Neuronal stem cell (in vitro differentiated cells): ENCODE measurements at regions not wholly inside any gene's neighbourhood (a gene's known extent, or its start where the extent isn't known, plus 50 kb on each side); places are given as distances from the start of the nearest gene placed in this dataset.

Experiments used
- DNase-seq: peaks from one replicate; pipeline ENCODE4 v3.0.0-alpha.2; 2013; ENCODE audit warnings: low spot score
- H2AFZ ChIP-seq: one replicate; pipeline ENCODE4 v1.6.1; 2013; ENCODE audit warnings: mild to moderate bottlenecking, low read length, inconsistent platforms
- H2AK5ac ChIP-seq: 2 replicates; pipeline ENCODE4 v1.6.1; 2013; ENCODE audit warnings: low read depth, mild to moderate bottlenecking, inconsistent platforms, low read length, moderate library complexity, mixed read lengths
- H2BK120ac ChIP-seq: 2 replicates; pipeline ENCODE4 v1.6.1; 2013; ENCODE audit warnings: low read depth, mild to moderate bottlenecking, inconsistent platforms, low read length, moderate library complexity, mixed read lengths
- H2BK12ac ChIP-seq: one replicate; pipeline ENCODE4 v1.6.1; 2013; ENCODE audit warnings: low read length, inconsistent platforms
- H2BK15ac ChIP-seq: 2 replicates; pipeline ENCODE4 v1.6.1; 2013; ENCODE audit warnings: mild to moderate bottlenecking, low read length, inconsistent platforms, mixed read lengths
- H2BK5ac ChIP-seq: one replicate; pipeline ENCODE4 v1.6.1; 2013; ENCODE audit warnings: inconsistent platforms, mild to moderate bottlenecking, low read length, moderate library complexity
- H3K14ac ChIP-seq: one replicate; pipeline ENCODE4 v1.6.1; 2013; ENCODE audit warnings: low read length, inconsistent platforms
- H3K18ac ChIP-seq: 2 replicates; pipeline ENCODE4 v1.6.1; 2013; ENCODE audit warnings: low read length, inconsistent platforms
- H3K23ac ChIP-seq: 2 replicates; pipeline ENCODE4 v1.6.1; 2013; ENCODE audit warnings: low read depth, mild to moderate bottlenecking, mixed read lengths, low read length, inconsistent platforms; ENCODE audit not compliant: poor library complexity
- H3K27ac ChIP-seq: replicated peaks from 3 replicates; pipeline ENCODE4 v1.5.1; 2013; ENCODE audit warnings: low read length, inconsistent platforms
- H3K27me3 ChIP-seq, 3 experiments: 2 replicates each; pipeline ENCODE4 v1.6.1; 2013; ENCODE audit warnings: low read length in 3 of 3, mild to moderate bottlenecking in 2 of 3, inconsistent platforms in 1 of 3, low read depth in 1 of 3, mixed read lengths in 1 of 3, moderate library complexity in 1 of 3; ENCODE audit not compliant: control insufficient read depth in 3 of 3, insufficient read depth in 3 of 3
- H3K36me3 ChIP-seq, 2 donors: replicated peaks in 1 of 2; 2 replicates each; pipeline ENCODE4 v1.6.1; 2013; ENCODE audit warnings: low read length in 2 of 2; ENCODE audit not compliant: control insufficient read depth in 2 of 2, insufficient read depth in 2 of 2
- H3K4ac ChIP-seq: 2 replicates; pipeline ENCODE4 v1.6.1; 2013; ENCODE audit warnings: inconsistent platforms, mild to moderate bottlenecking, low read length, moderate library complexity
- H3K4me1 ChIP-seq, 2 donors: 1 replicate in 1 of 2; 2 replicates in 1 of 2; pipeline ENCODE4 v1.6.1; 2013; ENCODE audit warnings: low read length in 2 of 2, low read depth in 1 of 2; ENCODE audit not compliant: control insufficient read depth in 2 of 2, insufficient read depth in 1 of 2
- H3K4me2 ChIP-seq: one replicate; pipeline ENCODE4 v1.6.1; 2013; ENCODE audit warnings: mild to moderate bottlenecking, low read length, inconsistent platforms; ENCODE audit not compliant: insufficient read depth, poor library complexity, severe bottlenecking
- H3K4me3 ChIP-seq, 2 donors: 2 replicates each; pipeline ENCODE4 v1.5.1; 2013; ENCODE audit warnings: low read length in 2 of 2, mild to moderate bottlenecking in 2 of 2, inconsistent platforms in 1 of 2, moderate library complexity in 1 of 2
- H3K79me1 ChIP-seq: one replicate; pipeline ENCODE4 v1.6.1; 2013; ENCODE audit warnings: low read depth, mild to moderate bottlenecking, inconsistent platforms, low read length, moderate library complexity
- H3K9ac ChIP-seq: one replicate; pipeline ENCODE4 v1.6.1; 2013; ENCODE audit warnings: mild to moderate bottlenecking, low read depth, low read length, inconsistent platforms; ENCODE audit not compliant: poor library complexity
- H3K9me3 ChIP-seq, 2 donors: replicated peaks in 1 of 2; 2 replicates each; pipeline versions ENCODE3 to v1.6.1; 2013; ENCODE audit warnings: low read length in 2 of 2, mild to moderate bottlenecking in 2 of 2, inconsistent platforms in 1 of 2, low read depth in 1 of 2, mixed read lengths in 1 of 2, moderate library complexity in 1 of 2; ENCODE audit not compliant: control insufficient read depth in 2 of 2, insufficient read depth in 1 of 2
- H4K8ac ChIP-seq: one replicate; pipeline ENCODE4 v1.6.1; 2013; ENCODE audit warnings: low read depth, mild to moderate bottlenecking, inconsistent platforms, low read length, moderate library complexity
- H4K91ac ChIP-seq: one replicate; pipeline ENCODE4 v1.6.1; 2013; ENCODE audit warnings: low read length, low read depth, mild to moderate bottlenecking, inconsistent platforms; ENCODE audit not compliant: poor library complexity
- WGBS, 2 donors: extraction: QIAGEN DNeasy Blood & Tissue Kit; methylation state at CpG; one replicate each; pipeline ENCODE4 v1.1.7; 2013; ENCODE audit warnings: missing lambda C conversion rate in 2 of 2, mixed read lengths in 1 of 2; ENCODE audit not compliant: insufficient read length in 2 of 2, insufficient replicate concordance in 1 of 2; ENCODE audit errors: extremely low coverage in 2 of 2; 5-methylcytosine and 5-hydroxymethylcytosine counted together

GRCh38 chr13:65866138-65866537 is 1364.0 kb downstream of the PCDH9 start:
- H3K23ac ChIP-seq: no peak overlapping the region
- no peaks in the 10 kb centered on the region for H3K36me3 ChIP-seq
- H3K4me2 ChIP-seq: no peak overlapping the region
- H3K18ac ChIP-seq: no peak overlapping the region
- H2BK120ac ChIP-seq: no peak overlapping the region
- no peak overlapping the region for H4K91ac ChIP-seq
- H3K79me1 ChIP-seq: no peaks in the 10 kb centered on the region
- H2BK15ac ChIP-seq: no peak overlapping the region
- H2AK5ac ChIP-seq: no peak overlapping the region
- H3K4ac ChIP-seq: no peak overlapping the region
- H3K9ac ChIP-seq: no peak overlapping the region
- no peak overlapping the region for H3K27ac ChIP-seq
- no peaks in the 10 kb centered on the region for H3K4me1 ChIP-seq
- no peak overlapping the region for H3K4me3 ChIP-seq
- H2BK5ac ChIP-seq: no peak overlapping the region
- H2AFZ ChIP-seq: no peak overlapping the region
- no peaks in the 10 kb centered on the region for H3K27me3 ChIP-seq
- H3K9me3 ChIP-seq: no peaks in the 10 kb centered on the region
- H3K14ac ChIP-seq: no peak overlapping the region
- DNase-seq: no peak
- H4K8ac ChIP-seq: no peak overlapping the region
- H2BK12ac ChIP-seq: no peak overlapping the region
- WGBS, 2 donors: no CpG with 5 or more reads among the region's 6 CpGs

GRCh38 chr13:65865206-65865605 is 1364.9 kb downstream of the PCDH9 start:
- H2BK12ac ChIP-seq: no peak overlapping the region
- no peak overlapping the region for H2BK5ac ChIP-seq
- H3K14ac ChIP-seq: no peak overlapping the region
- H3K9me3 ChIP-seq: no peaks in the 10 kb centered on the region
- H3K4me2 ChIP-seq: no peak overlapping the region
- no peaks in the 10 kb centered on the region for H3K36me3 ChIP-seq
- no peak for DNase-seq
- H3K9ac ChIP-seq: no peak overlapping the region
- H2AK5ac ChIP-seq: no peak overlapping the region
- H4K91ac ChIP-seq: no peak overlapping the region
- H3K4me3 ChIP-seq: no peak overlapping the region
- no peak overlapping the region for H3K4ac ChIP-seq
- no peak overlapping the region for H3K27ac ChIP-seq
- no peak overlapping the region for H3K18ac ChIP-seq
- H3K79me1 ChIP-seq: no peaks in the 10 kb centered on the region
- no peaks in the 10 kb centered on the region for H3K27me3 ChIP-seq
- H2AFZ ChIP-seq: no peak overlapping the region
- H2BK15ac ChIP-seq: no peak overlapping the region
- no peak overlapping the region for H2BK120ac ChIP-seq
- no peak overlapping the region for H4K8ac ChIP-seq
- H3K4me1 ChIP-seq: no peaks in the 10 kb centered on the region
- no CpG with 5 or more reads among the region's 2 CpGs for WGBS, 2 donors
- no peak overlapping the region for H3K23ac ChIP-seq

- no peak overlapping the region for H3K27ac ChIP-seq
- H3K4me3 ChIP-seq: no peak overlapping the region
- no peak overlapping the region for H2AK5ac ChIP-seq
- H2AFZ ChIP-seq: no peak overlapping the region
- no peaks in the 10 kb centered on the region for H3K4me1 ChIP-seq
- H4K8ac ChIP-seq: no peak overlapping the region
- H2BK5ac ChIP-seq: no peak overlapping the region
- H2BK120ac ChIP-seq: no peak overlapping the region
- H3K23ac ChIP-seq: no peak overlapping the region
- H3K4ac ChIP-seq: no peak overlapping the region
- H3K36me3 ChIP-seq: no peaks in the 10 kb centered on the region
- no peak overlapping the region for H3K9ac ChIP-seq
- H2BK12ac ChIP-seq: no peak overlapping the region
- H3K27me3 ChIP-seq: no peaks in the 10 kb centered on the region
- no peak overlapping the region for H3K14ac ChIP-seq
- H3K18ac ChIP-seq: no peak overlapping the region
- no peak for DNase-seq
- H2BK15ac ChIP-seq: no peak overlapping the region
- no CpG with 5 or more reads among the region's 1 CpG for WGBS, 2 donors
- H3K9me3 ChIP-seq: no peaks in the 10 kb centered on the region
- H4K91ac ChIP-seq: no peak overlapping the region
- H3K79me1 ChIP-seq: no peaks in the 10 kb centered on the region
- no peak overlapping the region for H3K4me2 ChIP-seq
These were observed 1366.1 kb downstream of the PCDH9 start for GRCh38 chr13:65864039-65864438.

GRCh38 chr13:65860306-65860705 is 1369.8 kb downstream of the PCDH9 start:
- Histone ChIP-seq H3K23ac (no peak overlapping the region), H3K4me2 (no peak overlapping the region), H3K18ac (no peak overlapping the region), H2BK120ac (no peak overlapping the region), H3K4ac (no peak overlapping the region), H4K91ac (no peak overlapping the region), H3K4me3 (no peak overlapping the region), H2AK5ac (no peak overlapping the region), H3K36me3 (no peaks in the 10 kb centered on the region), H3K27ac (no peak overlapping the region), H3K27me3 (no peaks in the 10 kb centered on the region), H2AFZ (no peak overlapping the region), H3K9me3 (no peaks in the 10 kb centered on the region), H3K79me1 (no peaks in the 10 kb centered on the region), H2BK15ac (no peak overlapping the region), H3K9ac (no peak overlapping the region), H2BK5ac (no peak overlapping the region), H3K14ac (no peak overlapping the region), H4K8ac (no peak overlapping the region), H2BK12ac (no peak overlapping the region), H3K4me1 (no peaks in the 10 kb centered on the region)
- DNase-seq: no peak
- no CpG with 5 or more reads among the region's 2 CpGs for WGBS, 2 donors
